M059J (cell line): ENCODE measurements at regions not wholly inside any gene's neighbourhood (a gene's known extent, or its start where the extent isn't known, plus 50 kb on each side); places are given as distances from the start of the nearest gene placed in this dataset.
"Not testable (repeated sequence)": the region's sequence is repeated elsewhere in the genome, so short reads cannot be mapped to it uniquely, and the experiment has no call there.

ENCODE experiments used
- DNase-seq: peaks from one replicate; pipeline ENCODE4 v3.0.0-alpha.2; 2012; ENCODE audit warnings: low read depth

DNA sequence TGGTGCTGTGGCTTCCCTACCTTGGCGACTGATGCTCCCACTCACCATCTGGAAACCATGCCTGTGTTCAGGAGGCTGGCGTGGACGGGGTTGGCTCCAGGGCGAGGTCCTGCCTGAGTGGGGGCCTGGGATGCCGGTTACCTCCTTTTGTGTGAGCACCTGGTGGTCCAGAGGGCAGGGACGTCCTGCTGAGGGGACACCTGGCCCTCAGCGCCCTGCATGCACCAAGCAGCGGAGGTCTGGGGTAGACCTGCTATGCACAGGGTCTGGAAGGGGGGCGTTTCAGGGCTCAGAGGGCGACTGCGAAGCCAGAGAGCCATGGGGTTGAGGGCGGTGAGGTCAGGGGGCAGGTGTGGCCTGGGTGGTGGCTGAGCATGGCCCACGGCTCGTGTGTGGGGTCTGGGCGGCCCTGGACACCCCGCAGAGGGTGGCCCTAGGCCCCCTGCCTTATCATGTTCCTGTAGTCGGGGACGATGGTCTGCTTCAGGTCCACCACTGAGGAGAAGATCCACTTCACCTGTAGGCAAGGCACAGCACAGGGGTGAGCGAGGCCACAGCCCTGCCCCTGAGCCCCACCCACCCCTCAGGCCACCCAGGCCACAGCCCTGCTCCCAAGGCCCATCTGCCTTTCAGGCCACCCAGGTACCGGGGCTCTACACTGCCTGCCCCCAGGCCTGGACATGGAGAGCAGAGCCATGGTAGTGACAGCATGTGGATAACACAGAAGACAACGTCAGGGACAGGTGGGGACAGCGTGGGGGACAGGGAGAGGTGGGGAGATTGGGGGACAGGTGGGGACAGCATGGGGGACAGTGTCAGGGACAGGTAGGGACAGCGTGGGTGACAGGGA lies 95.3 kb downstream of the TMEM121 start:
- DNase-seq = not testable (repeated sequence)

- DNase-seq = no peak
These were observed 96.1 kb downstream of the TMEM121 start for GRCh38 chr14:105622329-105622955.

DNA sequence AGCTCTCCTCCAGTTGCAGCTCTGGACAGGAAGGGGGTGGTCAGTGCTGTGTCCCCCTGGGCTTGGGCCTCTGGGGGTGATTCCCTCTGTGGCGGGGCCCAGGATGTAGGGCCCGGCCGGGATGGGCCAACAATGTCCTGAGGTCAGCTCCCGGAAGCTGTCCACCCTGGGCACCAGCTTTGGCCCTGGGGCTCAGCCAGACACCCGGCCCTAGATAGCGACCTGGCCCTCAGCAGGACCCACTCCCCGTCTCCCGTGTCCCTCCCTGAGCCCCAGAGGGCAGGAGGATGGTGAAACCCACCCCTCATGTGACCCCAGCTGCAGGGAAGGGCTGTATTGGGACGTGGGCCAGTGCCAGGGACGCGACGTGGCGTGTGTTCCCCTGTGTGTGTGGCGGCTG lies 96.8 kb downstream of the TMEM121 start:
- DNase-seq = not testable (repeated sequence)

- not testable (repeated sequence) for DNase-seq
These were observed 98.0 kb downstream of the TMEM121 start for GRCh38 chr14:105624346-105624745.

DNA sequence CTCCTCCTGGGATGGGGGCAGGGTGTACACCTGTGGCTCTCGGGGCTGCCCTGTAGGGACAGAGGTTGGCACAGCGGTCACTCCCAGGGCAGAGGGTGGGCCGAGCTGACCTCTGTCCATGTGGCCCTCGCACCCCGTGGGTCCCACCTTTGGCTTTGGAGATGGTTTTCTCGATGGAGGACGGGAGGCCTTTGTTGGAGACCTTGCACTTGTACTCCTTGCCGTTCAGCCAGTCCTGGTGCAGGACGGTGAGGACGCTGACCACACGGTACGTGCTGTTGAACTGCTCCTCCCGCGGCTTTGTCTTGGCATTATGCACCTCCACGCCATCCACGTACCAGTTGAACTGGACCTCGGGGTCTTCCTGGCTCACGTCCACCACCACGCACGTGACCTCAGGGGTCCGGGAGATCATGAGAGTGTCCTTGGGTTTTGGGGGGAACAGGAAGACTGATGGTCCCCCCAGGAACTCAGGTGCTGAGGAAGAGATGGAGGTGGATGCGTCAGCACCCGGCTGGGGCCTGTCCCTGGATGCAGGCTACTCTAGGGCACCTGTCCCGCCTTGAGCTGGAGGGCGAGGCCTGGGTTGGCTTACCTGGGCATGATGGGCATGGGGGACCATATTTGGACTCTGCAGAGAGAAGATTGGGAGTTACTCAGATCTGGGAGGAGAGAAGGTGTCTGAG lies 98.5 kb downstream of the TMEM121 start:
- DNase-seq = not testable (repeated sequence)

DNA sequence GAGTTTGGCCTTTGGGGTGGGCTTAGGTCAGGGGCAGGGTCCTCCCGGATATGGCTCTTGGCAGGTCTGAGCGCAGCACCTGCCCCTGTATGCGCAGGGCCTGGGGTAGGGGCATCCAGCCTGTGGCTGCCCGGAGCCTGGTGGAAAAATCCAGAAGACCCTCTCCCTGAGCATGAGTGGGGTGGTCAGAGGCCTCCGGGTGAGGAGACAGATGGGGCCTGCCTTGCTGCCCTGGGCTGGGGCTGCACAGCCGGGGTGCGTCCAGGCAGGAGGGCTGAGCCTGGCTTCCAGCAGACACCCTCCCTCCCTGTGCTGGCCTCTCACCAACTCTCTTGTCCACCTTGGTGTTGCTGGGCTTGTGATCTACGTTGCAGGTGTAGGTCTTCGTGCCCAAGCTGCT lies 99.1 kb downstream of the TMEM121 start:
- DNase-seq = not testable (repeated sequence)

GRCh38 chr14:105626111-105626510 lies 99.7 kb downstream of the TMEM121 start:
- not testable (repeated sequence) for DNase-seq

DNA sequence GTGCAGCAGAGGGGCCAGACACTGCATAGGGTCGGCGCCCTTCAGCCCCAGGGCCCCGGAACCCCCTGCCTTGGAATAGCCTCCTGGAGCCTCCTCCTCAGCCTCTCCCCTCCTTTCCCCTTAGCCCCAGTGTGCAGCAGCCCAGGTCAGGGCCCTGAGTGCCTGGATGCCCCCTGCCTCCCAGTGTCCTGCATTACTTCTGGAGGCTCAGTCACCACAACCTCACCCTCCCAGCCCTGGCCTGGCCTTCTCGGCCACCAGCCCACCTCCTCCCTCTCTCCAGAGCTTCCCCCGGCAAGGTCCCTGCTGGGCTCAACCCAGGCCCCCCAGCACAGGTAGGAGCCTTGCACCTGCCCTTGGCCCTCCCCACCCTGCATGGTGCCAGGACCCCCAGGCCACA lies 100.3 kb downstream of the TMEM121 start:
- not testable (repeated sequence) for DNase-seq

DNA sequence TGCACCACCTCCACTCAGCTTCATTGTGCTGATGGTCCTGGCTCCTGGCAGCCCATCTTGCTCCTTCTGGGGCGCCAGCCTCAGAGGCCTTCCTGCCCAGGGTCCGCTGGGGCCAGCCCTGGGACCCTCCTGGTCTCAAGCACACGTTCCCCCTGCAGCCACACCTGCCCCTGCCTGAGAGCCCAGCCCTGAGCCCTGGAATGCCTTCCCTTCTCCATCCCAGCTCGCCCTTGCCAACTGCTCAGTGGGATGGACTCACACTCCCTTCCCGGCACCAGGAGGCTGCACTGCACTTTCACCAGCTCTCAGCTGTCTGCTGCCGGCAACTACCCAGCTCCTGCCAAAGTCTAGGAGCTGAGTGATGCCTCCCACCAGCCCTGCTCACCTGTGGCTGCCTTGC lies 100.9 kb downstream of the TMEM121 start:
- not testable (repeated sequence) for DNase-seq

DNA sequence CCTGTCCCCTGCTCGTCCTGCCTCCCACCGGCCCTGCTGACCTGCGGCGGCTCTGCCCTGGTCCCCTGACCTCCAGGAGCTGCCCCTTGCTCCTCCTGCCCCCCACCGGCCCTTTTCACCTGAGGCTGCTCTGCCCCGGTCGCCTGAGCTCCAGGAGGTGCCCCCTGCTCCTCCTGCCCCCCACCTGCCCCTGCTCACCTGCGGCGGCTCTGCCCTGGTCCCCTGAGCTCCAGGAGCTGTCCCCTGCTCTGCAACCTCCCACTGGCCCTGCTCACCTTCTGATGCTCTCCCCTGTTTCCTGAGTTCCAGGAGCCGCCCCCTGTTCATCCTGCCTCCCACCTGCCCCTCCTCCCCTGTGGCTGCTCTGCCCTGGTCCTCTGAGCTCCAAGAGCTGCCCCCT lies 101.3 kb downstream of the TMEM121 start:
- DNase-seq = no peak

GRCh38 chr14:105628126-105628525 lies 101.7 kb downstream of the TMEM121 start:
- not testable (repeated sequence) for DNase-seq

DNA sequence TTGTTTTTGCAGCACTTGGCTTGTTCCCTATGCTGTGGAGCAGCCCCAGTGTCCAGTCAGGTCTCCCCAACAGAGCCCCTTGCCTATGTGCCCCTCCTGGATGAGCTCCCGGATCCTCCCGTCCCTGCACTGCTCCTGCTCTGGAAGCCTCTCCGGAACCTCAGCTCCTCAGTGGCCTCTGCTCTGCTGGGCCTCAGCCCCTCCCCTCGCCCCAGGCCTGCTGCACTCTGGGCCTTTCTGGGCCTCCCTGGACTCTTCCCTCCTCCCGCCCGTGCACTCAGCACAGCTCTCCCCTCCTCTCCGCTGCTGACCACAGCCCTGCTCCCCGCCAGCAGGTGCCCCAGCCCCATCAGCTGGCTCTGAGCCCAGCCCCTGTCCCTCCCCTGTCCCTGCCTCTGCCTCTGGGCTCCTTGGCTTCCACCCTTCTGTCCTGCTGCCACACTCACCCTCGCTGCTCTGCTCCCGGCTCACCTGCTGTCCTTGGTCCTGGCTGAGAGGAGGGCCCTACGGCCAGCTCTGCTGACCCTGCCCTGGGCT lies 102.2 kb downstream of the TMEM121 start:
- not testable (repeated sequence) for DNase-seq

- DNase-seq = not testable (repeated sequence)
These were observed 102.9 kb downstream of the TMEM121 start for GRCh38 chr14:105629091-105629885.

DNA sequence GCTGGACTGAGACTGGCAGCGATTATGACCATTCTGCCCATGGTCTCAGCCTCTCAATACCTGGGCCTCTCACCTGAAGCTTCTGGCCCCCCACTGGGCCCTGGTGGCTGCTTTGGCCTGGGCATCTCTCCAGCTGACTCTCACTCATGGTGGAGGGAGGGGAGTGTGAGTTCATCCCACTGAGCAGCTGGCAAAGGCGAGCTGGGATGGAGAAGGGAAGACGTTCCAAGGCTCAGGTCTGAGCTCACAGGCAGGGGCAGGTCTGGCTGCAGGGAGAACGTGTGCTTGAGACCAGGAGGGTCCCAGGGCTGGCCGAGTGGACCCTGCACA lies 103.5 kb downstream of the TMEM121 start:
- no peak for DNase-seq

DNA sequence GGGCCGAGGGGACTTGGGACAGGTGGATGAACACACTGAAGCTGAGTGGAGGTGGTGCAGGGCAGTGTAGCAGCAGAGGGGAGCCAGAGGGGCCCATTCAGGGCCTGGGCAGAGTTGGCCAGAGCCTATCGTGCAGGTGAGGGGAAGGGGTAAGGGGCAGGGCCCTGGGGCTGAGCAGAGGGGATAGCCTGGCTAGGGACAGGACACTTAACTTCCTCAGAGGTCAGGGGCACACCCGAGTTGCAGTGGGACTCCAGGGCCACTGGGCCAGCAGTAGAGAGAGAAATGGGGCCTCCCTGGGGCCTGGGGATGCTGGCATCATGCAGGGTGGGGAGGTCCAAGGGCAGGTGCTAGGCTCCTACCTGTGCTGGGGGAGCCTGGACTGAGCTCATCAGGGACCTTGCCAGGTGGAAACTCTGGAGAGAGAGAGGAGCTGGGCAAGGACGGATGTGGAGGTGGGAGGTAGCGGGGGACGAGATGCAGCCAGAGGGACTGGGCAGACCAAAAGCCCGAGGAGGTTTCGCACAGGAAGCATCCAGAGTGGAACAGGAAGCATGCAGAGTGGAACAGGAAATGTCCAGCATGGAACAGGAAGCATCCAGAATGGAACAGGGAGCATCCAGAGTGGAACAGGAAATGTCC lies 104.0 kb downstream of the TMEM121 start:
- not testable (repeated sequence) for DNase-seq

- not testable (repeated sequence) for DNase-seq
These were observed 104.8 kb downstream of the TMEM121 start for GRCh38 chr14:105630935-105631779.

DNA sequence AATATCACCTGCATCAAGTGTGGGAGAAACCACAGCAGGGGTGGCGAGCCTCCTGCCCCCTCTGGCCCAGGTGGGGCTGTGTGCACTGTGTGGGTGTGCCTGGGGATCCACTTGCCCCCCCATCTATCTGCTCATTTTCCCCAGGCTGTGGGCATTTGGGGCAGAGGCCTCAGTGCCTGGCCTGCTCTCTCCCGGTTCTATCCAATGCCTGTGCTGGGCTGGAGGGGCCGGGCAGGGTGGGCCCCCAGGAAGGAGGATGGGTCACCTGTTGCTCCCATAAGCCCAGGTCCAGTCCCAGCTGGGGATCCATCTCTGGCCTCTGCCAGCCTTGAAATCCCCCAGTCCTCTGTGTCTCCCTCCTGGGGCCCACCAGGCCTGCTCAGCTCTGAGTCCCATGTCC lies 105.6 kb downstream of the TMEM121 start:
- DNase-seq = no peak

DNA sequence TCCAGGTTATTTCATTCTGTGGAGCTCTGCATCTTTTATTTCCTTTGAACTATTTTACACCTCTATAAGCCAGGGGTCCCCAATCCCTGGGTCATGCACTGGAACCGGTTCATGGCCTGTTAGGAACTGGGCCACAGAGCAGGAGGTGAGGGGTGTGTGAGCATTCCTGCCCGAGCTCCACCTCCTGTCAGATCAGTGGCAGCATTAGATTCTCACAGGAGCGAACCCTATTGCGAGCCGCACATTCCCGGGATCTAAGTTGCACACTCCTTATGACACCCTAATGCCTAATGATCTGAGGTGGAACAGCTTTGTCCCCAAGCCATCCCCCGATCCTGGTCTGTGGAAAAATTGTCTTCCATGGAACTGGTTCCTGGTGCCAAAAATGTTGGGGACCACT lies 107.2 kb downstream of the TMEM121 start:
- not testable (repeated sequence) for DNase-seq

- DNase-seq = no peak
These were observed 109.2 kb downstream of the TMEM121 start for GRCh38 chr14:105635560-105635959.

DNA sequence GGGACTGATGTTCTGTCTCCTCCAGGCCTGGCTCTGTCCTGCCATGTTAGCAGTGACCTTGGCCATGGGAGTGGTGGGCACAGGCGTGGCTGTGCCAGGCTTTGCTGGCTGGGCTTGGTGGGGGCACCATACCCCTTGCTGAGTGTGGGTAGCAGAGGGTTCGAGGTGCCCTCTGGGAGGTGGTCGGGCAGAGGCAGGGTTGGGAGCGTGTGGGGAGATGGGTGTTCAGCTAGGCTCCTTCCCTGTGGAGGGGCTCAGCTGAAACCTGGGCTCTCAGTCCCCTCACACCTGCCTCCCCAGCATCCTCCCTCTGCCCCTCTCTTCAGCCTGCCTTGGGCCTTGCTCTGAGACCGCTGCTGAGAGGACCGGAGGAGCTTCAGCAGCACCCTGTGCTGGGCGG lies 109.6 kb downstream of the TMEM121 start:
- not testable (repeated sequence) for DNase-seq
